ENCODE measurements at regions not wholly inside any gene's neighbourhood (a gene's known extent, or its start where the extent isn't known, plus 50 kb on each side); places are given as distances from the start of the nearest gene placed in this dataset.

DNA sequence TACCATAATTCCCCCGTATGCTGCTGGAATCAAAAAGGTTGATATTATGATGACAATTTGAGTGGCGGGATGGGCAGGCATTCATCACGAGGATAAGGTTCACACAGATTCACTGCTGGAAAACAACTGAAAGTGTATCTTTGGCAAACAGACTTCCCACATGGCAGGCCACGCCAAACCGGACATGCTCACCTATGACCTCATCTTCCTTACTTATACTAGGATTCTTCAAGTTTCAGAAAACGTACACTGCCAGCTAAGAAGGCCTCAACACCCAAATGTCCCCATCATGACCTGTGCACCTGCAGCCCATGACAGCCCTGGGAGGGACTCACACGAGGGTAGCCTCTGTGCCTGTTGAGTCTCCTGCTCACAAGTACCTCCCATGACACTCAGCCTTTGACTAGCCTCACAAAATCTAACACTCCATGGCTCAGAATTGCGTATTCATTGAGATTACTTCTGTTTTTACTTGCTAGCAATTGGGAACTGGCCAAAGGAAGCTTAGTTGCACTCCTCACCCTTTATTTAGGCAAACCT lies 259.0 kb upstream of the GHITM start:
- no peak for DNase-seq (ENCODE audit: low read depth)

DNA sequence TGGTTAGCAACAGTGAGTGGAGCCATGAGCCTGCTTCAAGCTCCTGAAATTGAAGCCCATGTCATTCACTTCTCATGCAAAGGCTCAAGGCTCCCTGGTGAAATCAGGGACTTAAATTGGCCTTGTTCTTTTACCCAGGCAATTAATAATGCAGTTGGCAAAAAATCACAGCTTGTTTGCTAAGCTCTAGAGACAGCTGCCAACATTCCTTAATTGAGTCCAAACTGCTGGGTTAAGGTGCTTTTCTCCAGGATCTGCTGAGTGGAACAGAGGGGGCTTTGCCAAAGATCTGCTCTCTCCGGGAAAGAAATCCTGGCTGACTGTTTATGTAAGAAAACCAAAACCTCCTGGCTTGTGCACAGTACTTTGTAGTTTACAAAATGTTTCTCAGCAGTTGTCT lies 257.6 kb upstream of the GHITM start:
- DNase-seq (ENCODE audit: low read depth), result no peak

GRCh38 chr10:83886871-83887270 lies 252.4 kb upstream of the GHITM start:
- DNase-seq (ENCODE audit: low read depth), result no peak

GRCh38 chr10:83892737-83893136 lies 246.6 kb upstream of the GHITM start:
- DNase-seq (ENCODE audit: low read depth), result no peak

DNA sequence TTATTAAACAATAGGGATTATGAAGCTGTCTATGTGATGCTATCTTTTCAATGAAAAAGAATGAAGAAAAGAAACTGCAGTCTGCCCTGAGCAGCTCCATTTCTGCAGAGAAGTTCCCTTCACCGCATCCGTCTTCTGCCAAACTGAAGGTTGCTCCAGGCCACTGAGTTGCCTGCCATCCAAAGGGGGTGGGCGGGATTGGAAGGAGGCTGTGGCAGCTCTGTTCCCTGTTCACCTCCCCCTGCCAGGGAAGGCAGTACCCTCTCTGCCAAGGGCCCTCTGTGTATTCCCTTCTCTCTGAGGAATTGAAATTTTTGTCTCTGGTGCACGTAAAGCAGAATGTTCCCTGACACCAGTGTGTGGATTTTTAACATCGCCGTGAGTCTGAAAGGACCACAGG lies 243.1 kb upstream of the GHITM start:
- no peak for DNase-seq (ENCODE audit: low read depth)

DNA sequence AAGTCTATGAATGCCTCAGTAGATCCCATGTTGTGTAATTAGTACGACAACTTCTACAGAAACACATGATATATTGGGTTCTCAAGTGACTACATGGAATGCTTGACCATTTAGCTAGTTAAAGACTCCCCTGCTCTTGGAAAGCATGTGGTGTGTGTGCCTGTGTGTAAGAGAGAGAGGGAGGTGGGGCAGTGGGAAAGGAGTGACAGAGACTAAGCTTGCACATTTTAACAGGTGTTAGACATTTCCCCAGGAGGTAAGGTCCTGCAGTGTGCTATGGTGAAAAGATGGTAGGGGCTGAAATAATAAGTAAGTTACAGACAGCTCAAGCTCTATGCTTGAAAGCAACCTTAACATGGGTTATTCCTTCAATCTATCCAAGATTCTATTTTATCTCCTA lies 241.7 kb upstream of the GHITM start:
- DNase-seq (ENCODE audit: low read depth), result no peak

DNA sequence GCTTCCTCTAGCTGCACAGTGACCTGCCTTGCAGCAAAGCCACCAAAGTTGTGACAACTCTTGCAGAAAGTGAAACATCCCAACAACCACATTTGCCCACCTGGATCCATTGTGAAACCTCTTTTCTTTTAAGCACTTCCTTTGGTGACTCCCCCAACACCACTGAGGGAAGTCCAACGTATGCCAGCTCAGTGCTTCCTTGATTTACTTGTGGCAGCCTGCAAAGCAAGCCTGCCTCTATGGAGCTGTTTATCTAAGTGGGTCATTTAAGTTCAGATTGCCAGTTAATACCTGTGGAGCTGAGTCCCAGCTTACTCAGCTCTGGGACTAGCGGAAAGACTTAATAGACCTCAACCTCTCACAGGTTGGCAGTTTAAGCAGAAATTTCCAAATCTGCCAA lies 230.8 kb upstream of the GHITM start:
- DNase-seq (ENCODE audit: low read depth), result no peak

- DNase-seq (ENCODE audit: low read depth), result no peak
These were observed 230.3 kb upstream of the GHITM start for GRCh38 chr10:83909001-83909400.

GRCh38 chr10:83915801-83916200 lies 223.5 kb upstream of the GHITM start:
- no peak for DNase-seq (ENCODE audit: low read depth)

DNA sequence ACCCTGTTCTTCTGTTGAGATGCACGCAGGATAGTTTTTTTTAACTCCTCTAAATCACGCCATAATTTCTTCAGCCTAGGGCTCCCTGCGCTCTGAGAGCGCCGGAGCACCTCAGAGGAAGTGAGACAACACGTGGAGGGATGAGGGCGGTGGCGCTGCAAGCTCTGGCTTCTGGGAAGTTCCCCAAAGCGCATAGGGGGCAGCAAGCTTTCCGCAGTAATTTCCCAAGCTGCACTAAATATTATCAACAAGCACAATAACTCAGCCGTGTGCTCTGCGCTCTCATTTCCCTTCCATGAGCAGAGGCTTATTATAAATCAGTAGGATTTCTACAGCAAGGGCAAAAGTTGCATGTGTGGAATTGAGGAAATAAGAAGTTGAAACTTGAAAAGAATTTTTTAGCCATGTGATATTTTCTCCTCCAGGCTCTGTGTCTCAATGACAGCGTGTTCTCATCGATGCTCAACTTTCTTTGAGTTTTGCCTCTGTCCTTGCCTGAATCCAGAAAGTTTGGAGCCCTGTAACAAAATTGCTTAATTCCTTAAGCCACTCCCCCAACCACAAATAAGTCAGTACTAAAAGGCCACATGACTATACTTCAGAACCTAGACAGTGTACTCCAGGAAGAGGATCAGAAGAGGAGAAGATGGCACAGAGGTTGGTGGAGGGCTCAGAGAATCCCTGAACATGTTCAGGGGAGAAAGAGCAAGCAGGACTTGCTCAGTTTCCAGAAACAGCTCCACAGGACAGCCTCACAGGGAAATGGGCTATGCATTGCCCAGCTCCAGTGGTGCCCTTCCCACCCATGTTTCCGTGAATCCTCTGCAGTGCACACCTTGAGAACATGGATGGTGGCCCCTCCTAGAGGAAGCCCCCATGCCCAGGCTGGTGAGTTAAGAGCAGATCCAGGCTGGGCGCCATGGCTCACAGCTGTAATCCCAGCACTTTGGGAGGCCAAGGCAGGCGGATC lies 221.5 kb upstream of the GHITM start:
- no peak for DNase-seq (ENCODE audit: low read depth)

DNA sequence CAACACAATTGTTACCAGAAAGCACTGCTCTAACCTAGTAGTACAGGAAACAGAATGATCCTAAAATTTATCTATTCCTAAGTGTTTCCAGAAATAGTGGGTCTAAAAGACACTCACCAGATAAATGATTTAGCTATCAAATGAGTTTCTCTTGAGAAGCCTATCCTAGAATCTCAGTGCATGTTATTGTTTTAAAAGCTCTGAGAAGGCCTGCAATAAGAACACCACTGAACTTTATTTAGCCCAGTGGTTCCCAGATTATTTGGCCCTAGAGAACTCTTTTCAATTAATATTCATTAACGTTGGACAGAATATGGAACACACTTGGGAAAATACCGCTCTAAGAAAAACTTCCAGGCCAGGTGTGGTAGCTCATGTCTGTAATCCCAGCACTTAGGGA lies 220.1 kb upstream of the GHITM start:
- no peak for DNase-seq (ENCODE audit: low read depth)

DNA sequence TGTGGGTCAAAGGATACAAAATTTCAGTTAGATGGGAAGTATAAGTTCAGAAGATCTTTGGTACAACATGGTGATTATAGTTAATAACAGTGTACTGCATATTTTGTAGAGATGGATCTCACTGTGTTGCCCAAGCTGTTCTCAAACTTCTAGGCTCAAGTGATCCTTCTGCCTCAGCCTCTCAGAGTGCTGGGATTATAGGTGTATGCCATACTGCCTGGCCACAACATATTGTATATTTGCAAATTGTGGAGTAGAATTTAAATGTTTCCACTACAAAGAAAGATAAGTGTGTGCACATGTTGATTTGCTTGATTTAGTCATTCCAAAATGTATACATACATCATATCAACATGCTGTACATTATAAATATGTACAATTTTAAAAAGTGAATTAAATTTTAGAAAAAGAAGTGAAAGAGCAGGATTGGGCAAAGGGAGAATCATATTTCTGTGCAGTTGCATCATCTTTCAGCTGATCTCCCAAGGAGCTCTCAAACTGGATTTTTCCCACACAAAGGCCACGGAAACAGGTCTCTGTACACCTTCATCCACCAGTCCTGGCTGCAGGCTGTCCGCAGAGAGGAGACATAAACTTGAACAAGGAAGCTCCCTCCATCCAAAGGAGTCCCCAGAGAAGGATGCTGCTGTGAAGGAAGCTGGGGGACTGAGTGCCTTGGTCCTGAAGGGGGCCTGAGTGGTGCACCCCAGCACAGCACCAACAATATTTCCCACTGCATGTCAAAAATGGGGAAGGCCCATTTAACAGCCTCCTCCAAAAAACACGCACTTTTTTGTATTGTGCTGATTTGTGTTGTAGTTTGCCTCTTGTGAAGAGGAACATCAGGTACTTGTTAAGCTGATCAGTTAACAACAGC lies 217.1 kb upstream of the GHITM start:
- DNase-seq (ENCODE audit: low read depth), result no peak

GRCh38 chr10:83925133-83925532 lies 214.2 kb upstream of the GHITM start:
- no peak for DNase-seq (ENCODE audit: low read depth)

DNA sequence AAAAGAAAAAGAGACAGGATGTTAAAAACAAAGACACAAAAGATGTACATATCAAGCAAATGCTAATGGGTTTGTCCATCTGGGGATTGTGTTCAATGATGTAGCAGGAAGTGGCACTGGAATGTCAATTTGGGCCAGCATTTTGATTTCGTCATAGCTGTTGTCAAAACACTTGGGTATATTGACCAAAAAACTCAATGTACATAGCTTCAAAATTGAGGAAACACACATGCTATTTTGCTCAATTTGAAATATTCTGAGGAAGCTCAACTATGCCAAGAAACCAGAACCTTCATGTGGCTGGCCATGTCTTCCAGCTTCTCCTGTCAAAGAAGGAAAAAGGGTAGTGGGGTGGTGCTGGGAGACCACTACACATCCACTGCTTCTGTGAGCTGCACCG lies 212.7 kb upstream of the GHITM start:
- DNase-seq (ENCODE audit: low read depth), result no peak

DNA sequence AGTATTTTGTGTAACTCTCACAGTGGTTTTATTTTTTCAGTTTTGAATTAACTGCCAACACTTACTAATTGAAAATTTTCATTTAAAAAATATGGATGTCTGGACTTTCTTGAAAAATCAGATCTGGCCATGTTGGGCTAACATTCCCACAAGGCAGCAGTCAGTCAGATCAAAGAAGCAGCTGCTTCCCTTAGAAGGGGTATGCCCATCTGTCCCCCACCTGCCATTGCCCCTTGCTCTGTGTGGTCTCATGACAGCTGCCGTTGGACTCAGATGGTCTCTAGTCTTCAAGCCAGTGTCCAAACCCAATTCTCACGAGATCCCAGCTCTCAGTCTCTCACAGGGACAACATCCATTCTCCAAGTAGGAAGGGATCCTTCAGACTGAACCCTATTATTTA lies 212.1 kb upstream of the GHITM start:
- no peak for DNase-seq (ENCODE audit: low read depth)

DNA sequence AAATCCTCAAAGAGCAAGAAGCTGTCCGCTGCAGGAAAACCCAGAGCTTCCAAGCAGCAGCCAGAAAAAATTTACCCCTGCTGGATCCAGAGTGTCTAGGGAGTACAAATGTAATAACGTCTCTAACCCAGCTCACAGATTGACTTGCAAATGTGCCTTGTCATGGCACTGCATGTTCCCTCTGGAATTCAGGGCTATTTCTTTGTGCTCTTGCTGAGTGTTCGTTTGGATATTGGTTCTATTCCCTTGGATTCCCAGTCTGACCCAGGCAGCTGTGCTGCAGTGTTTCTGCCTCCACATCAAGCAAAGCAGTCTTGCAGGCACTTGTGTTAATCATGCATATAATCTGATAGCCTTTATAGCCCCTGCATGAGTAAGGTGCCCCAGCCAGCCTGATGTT lies 209.9 kb upstream of the GHITM start:
- DNase-seq (ENCODE audit: low read depth), result no peak

DNA sequence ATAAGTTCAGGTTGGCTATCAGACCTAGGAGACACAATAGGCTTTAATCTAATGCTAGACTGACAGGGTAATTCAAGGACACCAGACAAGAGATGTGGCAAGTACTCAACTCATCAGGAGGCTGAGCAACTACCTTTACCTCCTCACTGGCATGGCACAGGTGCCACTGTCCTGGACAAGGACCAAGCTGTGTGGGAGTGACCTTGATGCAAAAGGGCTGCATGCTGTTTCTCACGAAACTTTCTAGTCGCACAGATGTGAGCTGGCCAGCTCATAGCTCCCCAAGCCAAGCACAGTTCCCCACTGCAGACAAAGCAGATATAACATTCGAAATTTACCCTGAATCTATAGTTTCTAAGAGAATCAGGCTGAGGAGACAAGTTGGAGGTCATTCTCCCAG lies 207.6 kb upstream of the GHITM start:
- DNase-seq (ENCODE audit: low read depth), result no peak

DNA sequence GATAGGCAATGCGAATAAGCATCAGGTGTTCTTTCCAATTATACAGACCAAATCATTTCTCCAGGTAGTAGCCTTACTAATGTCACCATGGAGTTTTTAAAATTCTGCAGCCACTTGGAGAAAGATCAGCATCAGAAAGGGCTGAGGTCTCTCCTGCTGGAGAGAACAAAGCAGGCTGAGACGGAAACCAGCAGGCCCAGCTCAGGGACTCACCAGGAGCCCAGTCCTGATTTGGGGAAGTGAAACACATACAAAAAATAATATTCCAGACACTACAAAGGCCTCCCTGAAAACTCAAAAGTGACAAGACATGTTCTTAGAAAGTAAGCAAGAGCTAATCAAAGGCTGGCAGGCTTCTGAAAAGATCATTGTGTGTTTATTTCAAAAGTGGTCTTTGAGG lies 207.1 kb upstream of the GHITM start:
- DNase-seq (ENCODE audit: low read depth), result no peak

GRCh38 chr10:83934062-83934461 lies 205.2 kb upstream of the GHITM start:
- DNase-seq (ENCODE audit: low read depth), result no peak

GRCh38 chr10:83934641-83935338 lies 204.5 kb upstream of the GHITM start:
- DNase-seq (ENCODE audit: low read depth), result no peak

DNA sequence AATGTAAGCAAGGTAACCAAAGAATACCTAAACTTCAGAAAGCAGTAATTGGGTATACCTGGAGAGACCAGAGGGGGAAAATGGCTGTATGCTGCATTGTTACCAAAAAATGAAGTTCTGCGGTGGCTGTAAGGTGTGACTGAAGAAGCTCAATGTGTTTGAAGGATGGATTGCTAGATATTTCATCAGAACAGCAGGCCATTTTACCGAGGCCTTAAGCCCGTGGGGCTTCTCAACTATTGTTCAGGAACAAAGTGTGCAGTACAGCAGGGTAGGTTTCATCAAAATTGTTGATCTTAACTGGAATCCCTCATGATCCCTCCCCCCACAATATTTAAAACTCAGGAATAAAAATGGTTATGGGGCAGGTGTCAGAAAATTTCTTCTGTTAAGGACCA lies 204.0 kb upstream of the GHITM start:
- DNase-seq (ENCODE audit: low read depth), result no peak

DNA sequence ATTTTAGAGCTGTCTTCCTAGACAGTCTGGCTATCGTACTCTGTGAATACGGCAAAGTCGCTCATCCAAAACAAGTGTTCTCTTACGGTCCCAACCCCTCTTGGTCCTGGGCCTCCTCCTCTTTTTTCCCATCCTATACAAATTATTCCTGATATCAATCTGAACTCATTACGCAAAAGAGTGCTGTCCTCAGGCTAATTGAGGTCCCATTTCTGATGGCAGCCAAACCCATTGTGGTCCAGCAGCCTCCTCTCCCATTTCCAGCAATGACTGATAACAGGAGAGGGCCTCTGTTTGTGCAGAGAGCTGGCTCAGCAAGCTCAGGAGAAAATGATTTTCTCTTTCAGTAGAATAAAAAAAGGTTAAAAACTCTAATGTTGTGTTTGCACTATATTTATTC lies 203.4 kb upstream of the GHITM start:
- DNase-seq (ENCODE audit: low read depth), result no peak
